ENCODE measurements at regions not wholly inside any gene's neighbourhood (a gene's known extent, or its start where the extent isn't known, plus 50 kb on each side); places are given as distances from the start of the nearest gene placed in this dataset.

GRCh38 chr2:126752876-126753275 is 96.9 kb downstream of the GYPC start:
- H3K36me3 ChIP-seq, result no peaks in the 10 kb centered on the region
- H3K4me3 ChIP-seq, result no peak overlapping the region
- no peaks in the 10 kb centered on the region for H3K9me3 ChIP-seq
- H3K27me3 ChIP-seq, result no peaks in the 10 kb centered on the region
- TF ChIP-seq, protein P1, sequence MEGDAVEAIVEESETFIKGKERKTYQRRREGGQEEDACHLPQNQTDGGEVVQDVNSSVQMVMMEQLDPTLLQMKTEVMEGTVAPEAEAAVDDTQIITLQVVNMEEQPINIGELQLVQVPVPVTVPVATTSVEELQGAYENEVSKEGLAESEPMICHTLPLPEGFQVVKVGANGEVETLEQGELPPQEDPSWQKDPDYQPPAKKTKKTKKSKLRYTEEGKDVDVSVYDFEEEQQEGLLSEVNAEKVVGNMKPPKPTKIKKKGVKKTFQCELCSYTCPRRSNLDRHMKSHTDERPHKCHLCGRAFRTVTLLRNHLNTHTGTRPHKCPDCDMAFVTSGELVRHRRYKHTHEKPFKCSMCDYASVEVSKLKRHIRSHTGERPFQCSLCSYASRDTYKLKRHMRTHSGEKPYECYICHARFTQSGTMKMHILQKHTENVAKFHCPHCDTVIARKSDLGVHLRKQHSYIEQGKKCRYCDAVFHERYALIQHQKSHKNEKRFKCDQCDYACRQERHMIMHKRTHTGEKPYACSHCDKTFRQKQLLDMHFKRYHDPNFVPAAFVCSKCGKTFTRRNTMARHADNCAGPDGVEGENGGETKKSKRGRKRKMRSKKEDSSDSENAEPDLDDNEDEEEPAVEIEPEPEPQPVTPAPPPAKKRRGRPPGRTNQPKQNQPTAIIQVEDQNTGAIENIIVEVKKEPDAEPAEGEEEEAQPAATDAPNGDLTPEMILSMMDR (IDR thresholded peaks at IDR 0.05), result no peak
- TF ChIP-seq POLR2AphosphoS5 (IDR thresholded peaks at IDR 0.05; ENCODE audit: insufficient read depth in 1 of 2, low read depth in 1 of 2), result no peak
- TF ChIP-seq POLR2A (IDR thresholded peaks at IDR 0.05), result no peak
- no peaks in the 10 kb centered on the region for H3K4me1 ChIP-seq
- DNase-seq (ENCODE audit: extremely low spot score in 2 of 2), result peak in 1 of 2 donors; percentile 60
- intact Hi-C loops (cut with DNase I), result no loop called here
- H3K27ac ChIP-seq, result no peak overlapping the region

DNA sequence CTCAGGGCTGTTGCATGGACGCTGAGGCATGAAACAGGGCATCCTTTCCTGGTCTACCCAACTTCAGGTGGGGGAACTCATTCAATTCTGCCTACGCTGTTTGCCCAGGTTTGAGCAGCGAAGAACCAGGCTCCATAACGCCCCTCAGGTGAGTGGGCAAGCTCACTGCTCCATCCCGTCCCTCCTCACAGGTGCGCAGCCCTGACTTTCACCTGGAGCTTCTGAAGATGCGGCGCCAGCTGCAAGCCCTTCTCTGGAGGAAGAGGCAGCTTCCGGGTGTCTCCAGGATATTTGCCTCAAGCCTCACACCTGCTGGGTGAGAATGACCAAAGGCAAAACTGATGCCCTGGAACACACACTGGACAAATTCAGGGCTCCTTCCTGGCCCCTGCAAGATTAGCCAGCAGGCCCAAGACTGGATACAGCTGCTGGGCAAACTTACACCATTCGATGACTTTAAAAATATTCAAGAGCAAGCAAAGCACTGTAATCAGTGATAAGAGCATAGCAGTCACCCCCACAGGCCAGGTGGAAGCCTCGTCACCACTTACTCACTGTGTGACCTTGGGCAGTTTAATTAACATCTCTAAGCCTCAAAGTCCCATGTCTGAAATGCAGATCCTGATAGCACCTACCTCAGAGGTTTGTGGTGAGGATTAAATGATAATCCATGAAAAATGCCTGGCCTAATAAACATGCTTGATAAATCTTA is 97.7 kb downstream of the GYPC start:
- peak in 1 of 2 donors; percentile 65 for DNase-seq (ENCODE audit: extremely low spot score in 2 of 2)
- TF ChIP-seq POLR2A (IDR thresholded peaks at IDR 0.05) (no peak), POLR2AphosphoS5 (IDR thresholded peaks at IDR 0.05; ENCODE audit: insufficient read depth in 1 of 2, low read depth in 1 of 2) (no peak)
- TF ChIP-seq, protein P1 (IDR thresholded peaks at IDR 0.05), result no peak
- H3K9me3 ChIP-seq, result no peaks in the 10 kb centered on the region
- H3K27ac ChIP-seq, result no peak overlapping the region
- H3K27me3 ChIP-seq, result no peaks in the 10 kb centered on the region
- no peak overlapping the region for H3K4me3 ChIP-seq
- H3K4me1 ChIP-seq, result no peaks in the 10 kb centered on the region
- no peaks in the 10 kb centered on the region for H3K36me3 ChIP-seq
- intact Hi-C loops (cut with DNase I), result no loop called here

- TF ChIP-seq, protein P1 (IDR thresholded peaks at IDR 0.05), result no peak
- TF ChIP-seq POLR2A (IDR thresholded peaks at IDR 0.05), result no peak
- TF ChIP-seq POLR2AphosphoS5 (IDR thresholded peaks at IDR 0.05; ENCODE audit: insufficient read depth in 1 of 2, low read depth in 1 of 2), result no peak
- Histone ChIP-seq H3K4me3 (no peak overlapping the region), H3K36me3 (no peaks in the 10 kb centered on the region), H3K4me1 (no peaks in the 10 kb centered on the region), H3K9me3 (no peaks in the 10 kb centered on the region), H3K27ac (no peak overlapping the region), H3K27me3 (no peaks in the 10 kb centered on the region)
- DNase-seq (ENCODE audit: extremely low spot score in 2 of 2), result peak; percentile 76 to 85
- intact Hi-C loops (cut with DNase I), result no loop called here
Observed at GRCh38 chr2:126754240-126755004, 98.5 kb downstream of the GYPC start.

GRCh38 chr2:126756125-126756524 is 100.2 kb downstream of the GYPC start:
- DNase-seq (ENCODE audit: extremely low spot score in 2 of 2), result peak in 1 of 2 donors; percentile 77
- no peak overlapping the region for H3K27ac ChIP-seq
- H3K4me3 ChIP-seq, result no peak overlapping the region
- no peaks in the 10 kb centered on the region for H3K36me3 ChIP-seq
- intact Hi-C loops (cut with DNase I), result no loop called here
- H3K4me1 ChIP-seq, result no peaks in the 10 kb centered on the region
- no peaks in the 10 kb centered on the region for H3K9me3 ChIP-seq
- TF ChIP-seq POLR2AphosphoS5 (IDR thresholded peaks at IDR 0.05; ENCODE audit: insufficient read depth in 1 of 2, low read depth in 1 of 2) (no peak), POLR2A (IDR thresholded peaks at IDR 0.05) (no peak)
- TF ChIP-seq, protein P1 (IDR thresholded peaks at IDR 0.05), result no peak
- H3K27me3 ChIP-seq, result no peaks in the 10 kb centered on the region
